NCI-H2227 treated with DMSO at 0.1 percent for 48 hours (cell line): ENCODE measurements at regions not wholly inside any gene's neighbourhood (a gene's known extent, or its start where the extent isn't known, plus 50 kb on each side); places are given as distances from the start of the nearest gene placed in this dataset.
"Not testable (repeated sequence)": the region's sequence is repeated elsewhere in the genome, so short reads cannot be mapped to it uniquely, and the experiment has no call there.

ENCODE experiments used
- DNase-seq: peaks from one replicate; lab custom pipeline; 2025; lab: John Stamatoyannopoulos, UW

DNA sequence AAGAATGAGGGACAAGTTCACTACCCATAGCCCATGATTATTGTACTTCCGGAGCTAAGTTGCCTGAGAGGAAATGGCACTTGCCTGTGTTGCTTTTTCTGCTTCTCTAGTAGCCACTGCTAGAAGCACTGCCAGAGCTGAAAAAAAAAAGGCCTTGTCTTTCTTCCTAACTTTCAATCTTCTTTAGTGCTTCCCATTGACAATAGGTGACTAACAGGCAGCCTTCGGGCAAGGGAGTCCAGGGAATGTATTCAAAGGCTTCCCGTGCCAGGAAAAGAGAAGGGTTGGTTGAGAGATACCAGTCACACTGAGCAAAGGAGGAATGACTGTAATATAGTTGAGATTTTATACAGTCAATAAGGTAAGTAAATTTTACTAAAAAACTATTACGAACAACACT is 242.0 kb downstream of the CALCRL start:
- DNase-seq, result no peak

DNA sequence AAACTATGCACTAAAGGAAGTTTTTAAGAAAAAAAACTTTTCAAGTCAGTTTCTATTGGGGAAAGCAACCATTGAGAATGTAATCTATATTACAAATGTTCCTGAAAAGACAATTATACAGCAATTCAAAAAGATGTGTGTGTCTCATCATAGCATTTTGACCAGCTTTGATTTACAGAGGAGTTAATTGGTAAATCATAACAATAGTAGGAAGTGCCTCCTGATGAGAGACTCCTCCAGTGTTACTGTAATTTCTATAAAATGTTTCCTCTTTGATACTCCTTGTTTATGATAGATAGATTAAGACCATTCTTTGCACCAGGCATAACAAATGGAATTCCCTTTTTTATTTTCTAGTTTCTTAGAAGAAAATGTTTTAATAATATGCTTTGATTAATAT is 249.9 kb downstream of the CALCRL start:
- no peak for DNase-seq

DNA sequence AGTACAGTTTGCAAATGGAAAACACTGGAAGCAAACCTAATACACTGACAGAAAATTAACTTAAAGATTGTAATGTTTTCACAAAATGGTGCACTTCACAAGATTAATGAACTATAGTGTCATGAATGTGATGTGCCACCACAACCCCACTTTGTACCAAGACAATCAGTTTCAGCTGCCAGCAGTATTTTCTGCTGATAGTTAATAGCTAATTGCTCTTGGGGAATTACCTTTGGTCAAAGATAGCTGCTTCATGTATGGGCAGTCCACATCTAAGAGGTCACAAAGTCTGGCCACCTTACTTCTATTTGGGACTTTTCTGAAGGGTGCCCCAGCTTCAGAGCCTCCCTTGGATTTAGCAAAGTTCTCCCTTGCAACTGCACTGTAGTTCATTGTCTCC is 254.0 kb downstream of the CALCRL start:
- no peak for DNase-seq

DNA sequence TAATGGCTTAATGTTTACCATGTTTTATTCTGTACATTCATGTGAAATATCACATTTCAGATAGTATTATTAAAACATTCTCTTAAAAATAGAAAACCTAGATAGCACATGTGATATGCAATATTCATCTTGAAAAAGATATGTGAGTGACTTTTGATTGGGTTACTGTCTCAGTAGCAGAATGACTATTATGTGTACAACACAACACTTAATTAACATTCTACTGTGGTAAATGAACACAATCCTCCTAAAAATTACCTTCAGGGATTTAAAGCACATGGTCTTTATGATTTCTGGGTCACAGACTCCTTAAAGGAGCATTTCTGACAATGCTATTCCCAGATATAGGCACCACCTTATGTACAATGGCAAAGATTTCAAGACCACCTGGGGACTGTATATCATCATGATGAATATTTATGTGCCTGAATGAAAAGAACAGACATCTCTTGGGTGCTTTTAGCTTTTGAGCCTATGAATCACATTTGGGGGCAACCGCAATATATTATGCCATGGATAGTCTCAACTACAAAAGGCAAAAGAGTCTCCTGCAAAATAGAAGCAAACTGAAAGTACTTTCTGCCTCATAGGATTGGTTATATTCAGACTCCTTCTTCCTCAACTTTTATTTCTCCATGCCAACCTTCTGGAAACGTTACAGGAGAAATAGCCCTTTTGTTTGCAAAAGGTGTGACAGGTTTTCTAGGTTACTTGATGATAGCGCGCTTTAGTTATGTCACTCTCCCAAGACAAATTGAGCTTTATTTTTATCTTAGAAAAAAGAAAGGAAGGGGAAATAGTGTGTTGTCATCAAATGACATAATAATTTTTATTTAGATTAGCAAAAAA is 259.0 kb downstream of the CALCRL start:
- no peak for DNase-seq

DNA sequence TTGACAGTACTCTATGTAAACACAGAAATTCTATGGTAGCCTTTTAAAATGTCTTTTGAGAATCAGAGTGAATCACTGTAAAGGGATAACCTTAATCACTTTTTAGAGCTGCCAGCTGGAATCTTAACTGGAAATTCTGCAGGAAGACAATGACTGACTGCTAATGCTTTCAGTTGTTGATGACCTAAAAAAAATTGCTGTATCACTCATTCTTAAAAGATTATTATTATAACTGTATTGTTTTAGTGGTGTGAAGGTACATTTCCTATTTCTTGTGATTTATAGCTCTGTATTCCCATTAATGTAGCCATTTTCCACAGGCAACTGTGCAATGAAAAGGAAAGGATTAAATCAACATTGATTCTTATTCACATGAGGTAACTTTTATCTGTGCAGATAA is 260.5 kb downstream of the CALCRL start:
- DNase-seq, result no peak

DNA sequence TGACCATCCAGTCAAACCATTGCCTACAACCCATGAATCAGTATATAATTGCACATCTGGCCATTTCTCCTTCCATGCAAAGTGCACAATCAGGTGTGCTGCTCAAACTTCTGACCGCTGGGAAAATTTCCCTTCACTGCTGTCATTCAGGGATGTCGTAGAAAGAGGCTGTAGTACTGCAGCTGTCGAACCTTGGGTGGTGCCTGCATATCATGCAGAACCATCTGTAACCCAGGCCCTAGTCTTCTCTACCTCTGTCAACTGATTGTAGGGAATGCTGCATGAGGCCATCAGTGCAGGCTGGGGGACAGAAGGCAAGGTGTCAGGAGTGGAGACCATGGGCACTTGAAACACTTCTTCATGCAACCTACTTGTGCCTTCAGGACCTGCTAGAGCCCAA is 267.5 kb downstream of the CALCRL start:
- no peak for DNase-seq

DNA sequence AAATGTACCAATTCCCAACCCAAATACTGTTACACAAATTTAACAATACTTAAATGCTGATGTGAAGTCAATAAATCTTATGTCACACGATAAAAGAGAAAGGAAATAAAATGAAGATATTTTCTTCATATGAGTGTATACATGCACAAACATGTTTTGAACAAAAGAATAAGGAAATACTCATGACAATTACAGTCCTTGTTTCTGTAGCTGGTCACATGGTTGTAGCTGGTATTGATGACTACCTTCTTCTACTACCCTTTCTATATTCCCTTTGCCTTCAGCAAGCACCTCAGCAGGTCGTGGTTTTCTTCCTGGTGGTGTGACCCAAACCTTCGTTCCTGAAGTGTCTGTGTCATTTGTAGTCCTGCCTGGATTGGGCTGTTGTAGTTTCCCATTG is 269.2 kb downstream of the CALCRL start:
- not testable (repeated sequence) for DNase-seq

DNA sequence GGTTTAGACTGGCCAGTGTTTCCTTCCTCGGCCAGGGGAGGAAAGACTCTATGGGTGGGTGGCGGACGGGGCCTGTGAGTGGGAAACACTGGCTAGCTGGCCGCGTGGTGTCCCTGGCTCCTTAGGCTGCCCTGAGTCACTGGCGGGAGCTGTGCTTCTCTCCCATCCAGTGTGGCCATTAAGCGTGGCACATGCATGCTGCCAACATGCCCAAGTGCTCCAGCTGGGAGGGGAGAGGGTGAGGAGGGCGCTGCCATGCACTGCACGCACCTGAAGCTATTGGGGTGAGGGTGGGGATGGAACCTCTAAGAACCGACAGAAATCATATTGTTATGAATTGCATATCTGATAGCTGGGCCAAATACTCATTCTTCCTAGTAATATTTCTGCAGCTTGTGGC is 270.8 kb downstream of the CALCRL start:
- no peak for DNase-seq

DNA sequence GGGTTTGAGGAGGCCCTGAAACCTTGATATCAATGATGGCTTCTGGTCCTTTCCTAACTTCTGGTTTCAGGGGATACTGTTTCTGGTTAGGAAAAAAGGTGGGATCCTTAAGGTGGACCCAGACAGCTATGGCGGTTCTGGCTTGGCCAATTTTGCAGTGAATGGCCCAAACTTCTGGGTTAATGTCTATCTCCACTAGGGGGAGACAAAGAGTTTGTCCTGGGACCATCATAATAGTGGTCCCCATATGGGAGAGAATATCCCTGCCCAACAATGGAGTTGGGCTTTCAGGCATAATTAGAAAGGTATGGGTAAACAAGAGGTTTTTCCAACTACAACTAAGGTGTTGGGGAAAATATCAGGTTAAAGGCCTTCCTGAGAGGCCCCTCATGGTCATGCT is 273.5 kb downstream of the CALCRL start:
- DNase-seq, result no peak

DNA sequence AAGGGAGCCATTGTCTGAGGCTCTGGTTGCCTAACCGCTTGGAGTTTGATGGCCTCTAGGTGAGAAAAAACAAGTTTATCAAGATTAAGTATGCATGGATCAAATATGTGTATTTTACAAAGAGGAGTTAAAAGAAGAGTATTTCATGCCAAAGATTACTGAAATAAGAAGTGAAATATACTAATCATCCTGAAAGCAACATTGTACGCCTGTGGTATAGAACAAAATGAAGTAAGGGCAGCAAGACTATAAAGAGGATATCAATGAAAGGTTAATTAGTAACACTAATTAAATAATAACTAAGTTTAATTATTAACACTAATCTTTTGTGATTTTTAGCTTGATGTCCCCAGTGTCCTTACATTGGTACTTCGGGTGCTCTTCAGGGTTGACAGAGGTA is 276.7 kb downstream of the CALCRL start:
- DNase-seq, result no peak

DNA sequence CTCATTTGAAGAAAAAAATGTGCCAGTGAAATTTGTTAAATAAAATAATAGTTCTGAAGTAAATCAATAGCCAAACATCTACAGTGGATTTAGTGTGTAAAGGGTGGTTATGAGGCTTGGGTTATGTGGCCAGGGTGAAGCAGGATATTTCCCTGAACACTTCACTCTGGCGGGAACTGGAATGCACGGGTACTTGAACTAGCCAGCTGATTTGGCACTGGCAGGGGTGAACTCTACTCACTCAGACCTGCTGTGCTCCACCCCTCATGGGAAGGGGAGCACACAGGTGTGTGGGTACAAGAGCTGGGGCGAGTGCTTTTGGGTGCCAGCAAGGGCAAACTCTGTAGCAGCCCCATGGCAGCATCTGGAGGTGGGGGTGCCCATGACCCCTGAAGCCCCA is 278.2 kb downstream of the CALCRL start:
- DNase-seq, result no peak

DNA sequence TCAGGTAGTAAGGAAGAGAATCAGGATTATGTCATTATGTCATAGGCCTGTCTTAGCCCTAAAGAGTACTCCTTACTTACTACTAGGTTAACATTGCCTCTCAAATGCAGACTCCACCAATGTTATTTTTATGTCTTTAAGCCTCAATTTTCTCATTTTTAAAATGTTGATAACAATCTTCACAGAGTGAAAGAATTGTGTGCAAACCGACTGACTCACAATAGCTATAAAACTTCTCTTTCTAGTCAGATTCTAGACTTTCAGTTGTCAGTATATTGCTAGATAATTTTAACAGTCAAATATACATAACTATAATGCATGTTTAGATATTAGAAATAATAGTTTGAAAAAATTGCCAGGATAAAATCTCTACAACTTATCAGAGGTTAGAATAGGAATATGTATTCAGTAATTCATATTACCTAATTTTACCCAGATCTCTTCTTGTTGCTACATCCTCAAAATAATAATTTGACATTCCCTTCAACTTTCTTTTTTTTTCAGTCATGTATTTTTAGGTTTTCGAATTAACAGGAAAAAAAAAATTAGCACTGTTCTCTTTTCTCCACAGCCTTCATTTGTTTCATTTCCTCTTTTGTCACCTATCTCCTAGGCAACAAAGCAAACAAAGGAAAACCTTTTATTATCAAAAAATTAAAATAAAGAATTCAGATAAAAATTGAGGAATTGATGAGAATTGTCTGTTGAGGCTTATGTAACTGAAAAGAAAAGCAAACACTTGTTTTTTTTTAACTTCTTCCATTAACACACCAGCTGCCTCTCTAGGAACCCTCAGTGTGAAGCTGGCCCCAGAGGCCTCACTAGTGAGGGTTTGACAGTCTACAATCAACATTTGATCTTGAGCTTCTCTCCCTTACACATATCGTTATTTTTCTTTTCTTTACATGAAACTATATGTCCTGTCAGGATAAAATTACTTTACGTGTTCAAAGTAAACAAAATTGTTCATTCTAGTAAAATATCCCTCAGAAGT is 279.0 kb downstream of the CALCRL start:
- no peak for DNase-seq

DNA sequence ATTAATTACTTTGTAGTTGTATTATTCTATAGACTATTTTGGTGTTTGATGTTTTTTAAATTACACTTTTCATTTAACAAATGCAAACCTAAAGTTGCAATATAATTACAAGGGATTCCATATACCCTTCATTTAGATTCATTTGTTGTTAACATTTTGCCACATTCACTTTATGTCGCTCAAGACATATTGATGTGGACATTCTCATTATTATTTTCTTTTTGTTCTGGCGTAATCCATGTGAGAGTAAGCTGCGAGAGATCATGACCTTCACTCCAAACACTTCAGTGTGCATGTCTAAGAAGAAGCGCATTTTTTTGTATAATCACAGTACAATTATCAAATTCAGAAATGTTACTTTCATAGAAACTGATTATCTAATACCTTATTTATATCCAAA is 280.6 kb downstream of the CALCRL start:
- DNase-seq, result no peak

DNA sequence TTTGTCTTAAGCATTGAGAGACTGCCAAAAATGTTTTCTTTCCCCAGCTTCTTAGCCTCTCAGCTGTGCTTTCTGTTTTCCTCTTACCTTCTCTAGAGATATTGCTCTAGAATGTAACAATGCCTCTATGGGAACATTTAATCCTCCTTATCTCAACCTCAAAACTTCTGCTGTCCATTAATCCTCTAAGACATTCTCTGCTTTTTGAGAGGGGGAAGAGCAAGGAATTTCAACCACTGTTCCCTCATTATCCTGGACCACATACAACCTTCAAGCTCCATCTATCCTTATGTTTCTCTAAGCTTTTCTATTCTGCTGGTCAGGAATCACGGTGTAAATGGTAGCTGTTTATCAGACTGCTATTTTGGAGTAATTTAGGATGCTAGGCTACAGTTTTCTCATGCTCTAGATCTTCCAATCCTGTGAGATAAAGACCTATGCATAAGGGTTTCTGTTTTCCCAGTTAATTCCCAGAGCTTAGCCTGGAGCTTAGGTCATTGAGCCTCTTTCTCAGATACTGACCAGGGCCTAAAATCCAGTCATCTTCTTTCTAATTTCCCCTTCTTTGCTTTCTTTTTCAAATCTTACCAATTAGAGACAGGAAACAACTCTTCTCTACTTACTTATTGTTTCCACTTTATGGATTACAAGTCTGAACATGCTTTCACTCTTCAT is 282.0 kb downstream of the CALCRL start:
- DNase-seq, result no peak

DNA sequence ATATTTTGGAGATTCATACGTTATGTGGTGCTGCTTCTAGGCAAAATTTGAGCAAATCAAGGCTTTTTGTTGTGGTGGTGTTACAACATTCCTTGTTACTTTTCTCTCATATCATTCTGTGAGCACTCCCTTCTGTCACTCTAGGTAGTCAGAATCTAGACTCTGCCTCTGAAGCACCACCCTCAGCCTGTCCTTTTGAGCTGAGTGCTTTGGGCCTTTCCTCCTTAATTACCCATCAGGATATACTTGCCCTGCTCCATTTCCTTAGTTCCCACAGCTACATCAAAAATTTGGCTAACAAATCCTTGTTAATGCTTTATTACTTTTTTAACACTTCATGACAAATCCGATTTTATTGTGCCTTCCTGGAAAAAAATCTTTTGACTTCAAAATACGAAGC is 289.6 kb downstream of the CALCRL start:
- DNase-seq, result no peak

DNA sequence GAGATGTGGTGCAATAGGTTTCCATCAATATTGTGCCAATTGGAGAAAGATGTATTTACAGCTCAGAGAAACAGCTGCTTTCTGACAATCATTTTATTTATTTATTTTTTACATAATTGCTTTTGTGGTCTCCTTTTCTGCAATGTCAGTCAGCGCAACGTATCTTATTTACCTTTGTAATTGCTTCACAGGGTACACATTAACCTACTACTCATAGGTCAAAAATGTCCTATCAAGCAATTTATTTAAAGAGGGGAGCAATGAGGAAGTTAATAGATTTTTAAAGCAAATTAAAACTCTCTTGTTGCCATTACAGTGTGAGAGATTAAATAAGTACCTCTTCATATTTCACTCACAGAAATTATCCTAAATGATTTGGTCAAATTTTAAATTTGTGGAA is 291.0 kb downstream of the CALCRL start:
- no peak for DNase-seq

DNA sequence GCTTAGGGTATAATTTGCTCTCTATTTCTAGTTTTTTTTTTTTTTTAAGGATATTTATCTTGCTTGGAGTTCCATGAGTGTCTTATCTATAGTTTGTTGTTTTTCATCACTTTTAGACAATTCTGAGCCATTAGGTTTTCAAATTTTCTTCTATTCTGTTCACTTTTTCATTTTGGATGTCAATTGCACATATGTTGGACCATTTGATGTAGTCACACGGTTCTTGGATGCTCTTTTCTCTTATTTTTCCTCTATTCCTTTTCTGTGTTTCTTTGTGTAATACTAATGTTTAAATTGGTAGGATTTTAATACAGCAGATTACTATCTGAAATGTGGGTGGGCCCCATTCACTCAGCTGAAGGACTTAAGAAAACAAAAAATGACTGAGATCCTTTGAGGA is 292.6 kb downstream of the CALCRL start:
- DNase-seq, result no peak

DNA sequence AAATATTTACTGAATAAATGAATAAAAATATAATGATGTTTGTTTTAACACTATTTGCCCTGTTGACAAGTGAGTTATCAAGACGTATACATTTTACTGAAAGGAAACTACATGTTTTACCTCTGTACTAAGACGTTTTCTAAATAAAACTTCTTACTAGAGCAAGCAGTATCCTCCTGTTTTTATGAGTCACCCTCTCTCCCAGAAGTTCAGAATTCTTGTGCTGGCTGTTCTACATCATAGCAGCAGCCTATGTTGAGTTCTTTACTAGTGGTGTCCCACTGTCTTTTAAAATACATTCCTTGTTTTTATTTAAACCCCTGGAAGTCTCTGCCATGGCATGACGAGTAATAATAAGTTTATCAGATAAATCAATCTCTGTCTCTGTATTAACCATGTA is 297.4 kb downstream of the CALCRL start:
- no peak for DNase-seq

DNA sequence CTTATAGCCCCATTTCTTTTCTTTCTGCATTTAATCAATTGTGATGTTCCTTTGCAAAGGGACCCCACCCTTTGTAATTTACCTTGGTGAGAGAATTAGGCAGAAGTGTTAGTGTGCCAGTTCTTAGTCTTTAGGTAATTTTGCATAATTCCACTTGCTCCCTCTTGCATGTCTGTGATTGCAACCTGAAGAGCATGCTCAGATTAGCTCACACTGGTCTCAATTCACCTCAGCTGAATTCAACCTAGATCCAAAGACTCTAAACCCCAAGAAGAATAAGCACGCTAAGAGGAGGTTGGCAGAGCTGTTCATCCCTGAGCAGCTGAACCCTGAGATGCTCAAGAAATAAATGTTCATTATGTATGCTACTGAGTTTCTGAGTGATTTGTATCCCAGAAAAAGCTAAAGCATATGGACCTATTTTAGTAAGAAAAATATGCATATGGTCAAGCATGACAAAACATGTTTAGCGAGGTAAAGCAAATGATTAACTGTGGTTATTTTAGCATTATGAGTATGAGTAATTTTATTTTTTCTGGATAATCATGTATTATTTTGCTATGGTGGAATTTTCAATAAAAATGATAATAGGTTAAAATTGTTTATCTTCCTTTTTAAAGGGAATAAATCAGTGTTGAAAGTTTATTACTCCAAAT is 299.2 kb upstream of the ZSWIM2 start:
- DNase-seq, result no peak

DNA sequence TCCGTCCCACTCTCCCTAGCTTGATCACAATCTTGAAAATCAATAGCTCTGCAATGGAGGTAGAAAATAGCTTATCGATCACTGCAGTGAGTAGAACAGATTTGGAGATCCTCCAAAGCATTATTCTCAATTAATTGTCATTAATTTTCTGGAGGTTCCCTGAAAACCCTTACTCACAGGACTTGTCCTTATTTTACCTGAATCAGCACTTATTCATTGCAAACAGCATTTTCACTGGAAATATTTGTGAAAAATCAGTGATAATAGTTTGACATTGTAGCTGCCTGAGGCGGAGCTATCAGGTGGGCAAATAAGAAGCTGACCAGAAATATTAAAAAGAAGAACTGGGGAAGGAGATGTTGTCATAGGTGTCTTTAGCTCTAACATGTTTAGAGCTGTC is 294.6 kb upstream of the ZSWIM2 start:
- DNase-seq, result no peak

DNA sequence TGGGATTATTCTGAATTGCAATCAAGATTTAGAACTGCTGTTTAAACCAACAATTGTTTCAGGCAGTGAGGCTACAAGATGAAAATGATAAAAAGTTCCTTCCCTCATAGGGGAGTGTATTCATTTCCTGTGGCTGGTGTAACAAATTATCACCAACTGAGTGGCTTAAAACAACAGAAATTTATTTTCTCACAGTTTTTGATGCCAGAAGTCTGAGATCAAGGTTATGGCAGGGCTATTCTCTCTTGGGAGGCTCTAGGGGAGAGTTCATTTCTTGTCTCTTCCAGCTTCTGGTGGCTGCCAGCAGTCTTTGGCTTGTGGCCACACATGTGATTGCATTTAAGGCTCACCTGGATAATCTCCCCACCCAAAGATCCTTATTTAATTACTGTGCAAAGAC is 290.5 kb upstream of the ZSWIM2 start:
- DNase-seq, result no peak

DNA sequence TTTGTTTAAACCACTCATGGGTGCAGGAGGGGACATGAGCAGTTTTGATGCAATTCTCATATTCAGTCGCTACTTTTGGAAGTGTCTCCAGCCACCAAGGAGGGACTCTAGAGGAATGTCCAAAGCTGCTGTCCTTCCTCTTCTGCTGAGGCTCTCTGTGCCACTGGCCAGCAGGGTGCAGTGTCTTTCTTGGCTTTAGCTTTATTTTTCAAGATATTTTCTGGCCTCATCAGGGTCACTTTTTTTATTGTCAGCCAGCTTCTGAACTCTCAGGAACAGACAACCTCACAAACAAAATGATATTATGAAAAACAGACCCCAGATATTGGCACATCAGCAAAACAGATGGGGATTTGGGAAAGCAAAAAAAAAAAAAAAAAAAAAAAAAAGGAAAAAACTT is 289.3 kb upstream of the ZSWIM2 start:
- DNase-seq, result no peak
